Panc1 (cell line): ENCODE measurements at regions not wholly inside any gene's neighbourhood (a gene's known extent, or its start where the extent isn't known, plus 50 kb on each side); places are given as distances from the start of the nearest gene placed in this dataset.

ENCODE experiments used
- ATAC-seq: fragments of 200-7000 bp; cut with Tn5 transposase; 2 replicates; pipeline ENCODE4 v1.9.1; 2020; ENCODE audit warnings: mild to moderate bottlenecking, moderate library complexity
- BruUV-seq: library from RNA; stranded (reverse); fragments of 400-500 nt; replicated peaks from 2 replicates; lab custom pipeline; 2021; lab: Mats Ljungman, UMichigan
- CTCF ChIA-PET: fragments of 300-600 bp; sonication (Branson Sonifier 250); formaldehyde crosslinking; loops from one replicate; lab custom pipeline; 2022; ENCODE audit warnings: antibody characterized with exemption; lab: Charles Lee
- POLR2A ChIA-PET: fragments of 300-600 bp; sonication (Branson Sonifier 250); formaldehyde crosslinking; loops from one replicate; lab custom pipeline; 2022; ENCODE audit warnings: antibody characterized with exemption; lab: Charles Lee
- DNase-seq: peaks from one replicate; pipeline ENCODE4 v3.0.0-alpha.2; 2010; ENCODE audit warnings: low read depth, low spot score
- H3K27ac ChIP-seq: 2 replicates; pipeline ENCODE4 v1.5.1; 2011; ENCODE audit warnings: mild to moderate bottlenecking, low read length, inconsistent platforms
- H3K27me3 ChIP-seq: fragments of 200-500 bp; sonication (Bioruptor generic); 2 replicates; pipeline ENCODE4 v1.6.0; 2014; ENCODE audit warnings: low read length, inconsistent platforms; ENCODE audit not compliant: control insufficient read depth, insufficient read depth
- H3K36me3 ChIP-seq: fragments of 200-500 bp; sonication (Bioruptor generic); 2 replicates; pipeline ENCODE4 v1.5.1; 2014; ENCODE audit warnings: inconsistent platforms, mild to moderate bottlenecking, low read length, moderate library complexity; ENCODE audit not compliant: control insufficient read depth, insufficient read depth
- H3K4me1 ChIP-seq: 2 replicates; pipeline ENCODE4 v1.5.1; 2011; ENCODE audit warnings: inconsistent platforms, mild to moderate bottlenecking, low read length, moderate library complexity; ENCODE audit not compliant: control insufficient read depth, insufficient read depth
- H3K4me3 ChIP-seq, 2 experiments: 2 replicates each; pipeline ENCODE4 v1.5.1; 2011 to 2012; ENCODE audit warnings: low read depth in 2 of 2, low read length in 2 of 2, mild to moderate bottlenecking in 2 of 2, inconsistent platforms in 1 of 2, moderate library complexity in 1 of 2
- H3K9me3 ChIP-seq: fragments of 200-500 bp; sonication (Bioruptor generic); 2 replicates; pipeline ENCODE4 v1.5.1; 2014; ENCODE audit warnings: low read depth, mild to moderate bottlenecking, inconsistent platforms, low read length, moderate library complexity; ENCODE audit not compliant: control insufficient read depth, insufficient read depth
- POLR2AphosphoS5 ChIP-seq: IDR thresholded peaks from 2 replicates; pipeline ENCODE4 v1.6.1; 2012; ENCODE audit warnings: mild to moderate bottlenecking, low read depth, low read length, moderate library complexity
- SIN3A ChIP-seq: IDR thresholded peaks from 2 replicates; pipeline ENCODE4 v1.6.1; 2012; ENCODE audit warnings: low read depth, mild to moderate bottlenecking, low read length, moderate library complexity, borderline replicate concordance; ENCODE audit not compliant: insufficient read depth
- TCF7L2 ChIP-seq: IDR thresholded peaks from 2 replicates; pipeline ENCODE4 v1.6.1; 2011; ENCODE audit warnings: mild to moderate bottlenecking, low read depth, low read length, inconsistent platforms
- in situ Hi-C: cut with HindIII; loops from 2 replicates; pipeline ENCODE4 v1.10.0; 2016; ENCODE audit warnings: low sequenced_read_pairs, low pct_unique_long_range_greater_than_20kb
- intact Hi-C: fragments of 100-400 bp; cut with micrococcal nuclease; formaldehyde crosslinking; loops from one replicate; pipeline ENCODE4 v1.10.0; 2022; ENCODE audit not compliant: unreplicated experiment
- TF ChIP-seq, protein P1 (sequence below): fragments of 450-650 bp; IDR thresholded peaks from 2 replicates; pipeline ENCODE4 v1.5.1; 2017; ENCODE audit warnings: mild to moderate bottlenecking
- TF ChIP-seq, protein P2 (sequence below), 2 experiments: IDR thresholded peaks; 2 replicates each; pipeline ENCODE4 v1.6.1; 2011 to 2012; ENCODE audit warnings: low read depth in 2 of 2, control low read depth in 1 of 2, low read length in 1 of 2, mild to moderate bottlenecking in 1 of 2, moderate library complexity in 1 of 2; ENCODE audit not compliant: insufficient read depth in 1 of 2

GRCh38 chr7:19235680-19236079 is 90.5 kb upstream of the FERD3L start:
- Histone ChIP-seq H3K27ac (no peak overlapping the region), H3K36me3 (no peaks in the 10 kb centered on the region), H3K27me3 (no peaks in the 10 kb centered on the region), H3K4me3 (no peak overlapping the region), H3K4me1 (no peaks in the 10 kb centered on the region), H3K9me3 (no peaks in the 10 kb centered on the region)
- TF ChIP-seq SIN3A (no peak), POLR2AphosphoS5 (no peak), TCF7L2 (no peak)
- TF ChIP-seq, protein P1, sequence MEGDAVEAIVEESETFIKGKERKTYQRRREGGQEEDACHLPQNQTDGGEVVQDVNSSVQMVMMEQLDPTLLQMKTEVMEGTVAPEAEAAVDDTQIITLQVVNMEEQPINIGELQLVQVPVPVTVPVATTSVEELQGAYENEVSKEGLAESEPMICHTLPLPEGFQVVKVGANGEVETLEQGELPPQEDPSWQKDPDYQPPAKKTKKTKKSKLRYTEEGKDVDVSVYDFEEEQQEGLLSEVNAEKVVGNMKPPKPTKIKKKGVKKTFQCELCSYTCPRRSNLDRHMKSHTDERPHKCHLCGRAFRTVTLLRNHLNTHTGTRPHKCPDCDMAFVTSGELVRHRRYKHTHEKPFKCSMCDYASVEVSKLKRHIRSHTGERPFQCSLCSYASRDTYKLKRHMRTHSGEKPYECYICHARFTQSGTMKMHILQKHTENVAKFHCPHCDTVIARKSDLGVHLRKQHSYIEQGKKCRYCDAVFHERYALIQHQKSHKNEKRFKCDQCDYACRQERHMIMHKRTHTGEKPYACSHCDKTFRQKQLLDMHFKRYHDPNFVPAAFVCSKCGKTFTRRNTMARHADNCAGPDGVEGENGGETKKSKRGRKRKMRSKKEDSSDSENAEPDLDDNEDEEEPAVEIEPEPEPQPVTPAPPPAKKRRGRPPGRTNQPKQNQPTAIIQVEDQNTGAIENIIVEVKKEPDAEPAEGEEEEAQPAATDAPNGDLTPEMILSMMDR, result no peak
- TF ChIP-seq, protein P2, sequence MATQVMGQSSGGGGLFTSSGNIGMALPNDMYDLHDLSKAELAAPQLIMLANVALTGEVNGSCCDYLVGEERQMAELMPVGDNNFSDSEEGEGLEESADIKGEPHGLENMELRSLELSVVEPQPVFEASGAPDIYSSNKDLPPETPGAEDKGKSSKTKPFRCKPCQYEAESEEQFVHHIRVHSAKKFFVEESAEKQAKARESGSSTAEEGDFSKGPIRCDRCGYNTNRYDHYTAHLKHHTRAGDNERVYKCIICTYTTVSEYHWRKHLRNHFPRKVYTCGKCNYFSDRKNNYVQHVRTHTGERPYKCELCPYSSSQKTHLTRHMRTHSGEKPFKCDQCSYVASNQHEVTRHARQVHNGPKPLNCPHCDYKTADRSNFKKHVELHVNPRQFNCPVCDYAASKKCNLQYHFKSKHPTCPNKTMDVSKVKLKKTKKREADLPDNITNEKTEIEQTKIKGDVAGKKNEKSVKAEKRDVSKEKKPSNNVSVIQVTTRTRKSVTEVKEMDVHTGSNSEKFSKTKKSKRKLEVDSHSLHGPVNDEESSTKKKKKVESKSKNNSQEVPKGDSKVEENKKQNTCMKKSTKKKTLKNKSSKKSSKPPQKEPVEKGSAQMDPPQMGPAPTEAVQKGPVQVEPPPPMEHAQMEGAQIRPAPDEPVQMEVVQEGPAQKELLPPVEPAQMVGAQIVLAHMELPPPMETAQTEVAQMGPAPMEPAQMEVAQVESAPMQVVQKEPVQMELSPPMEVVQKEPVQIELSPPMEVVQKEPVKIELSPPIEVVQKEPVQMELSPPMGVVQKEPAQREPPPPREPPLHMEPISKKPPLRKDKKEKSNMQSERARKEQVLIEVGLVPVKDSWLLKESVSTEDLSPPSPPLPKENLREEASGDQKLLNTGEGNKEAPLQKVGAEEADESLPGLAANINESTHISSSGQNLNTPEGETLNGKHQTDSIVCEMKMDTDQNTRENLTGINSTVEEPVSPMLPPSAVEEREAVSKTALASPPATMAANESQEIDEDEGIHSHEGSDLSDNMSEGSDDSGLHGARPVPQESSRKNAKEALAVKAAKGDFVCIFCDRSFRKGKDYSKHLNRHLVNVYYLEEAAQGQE (IDR thresholded peaks at IDR 0.05; ENCODE audit: insufficient read depth in 1 of 2, low read depth in 2 of 2, low read length in 1 of 2), result no peak
- in situ Hi-C loops, result no loop called here
- no TSS peak for BruUV-seq
- ChIA-PET CTCF (no interaction called here), POLR2A (no interaction called here)
- intact Hi-C loops, result no loop called here
- DNase-seq (no peak), ATAC-seq (no peak)

GRCh38 chr7:19224951-19225350 is 79.7 kb upstream of the FERD3L start:
- intact Hi-C loops (no loop called here), in situ Hi-C loops (no loop called here)
- BruUV-seq, result no TSS peak
- DNase-seq, result no peak
- Histone ChIP-seq H3K4me1 (no peaks in the 10 kb centered on the region), H3K9me3 (no peaks in the 10 kb centered on the region), H3K27ac (no peak overlapping the region), H3K36me3 (no peaks in the 10 kb centered on the region), H3K4me3 (no peak overlapping the region), H3K27me3 (no peaks in the 10 kb centered on the region)
- CTCF ChIA-PET, result interaction anchor here (0.6 kb wide), 1 partner anchor 1117 kb away, joined by 3 read pairs; no protein-coding TSS in a partner anchor
- no peak for ATAC-seq
- no peak for TF ChIP-seq TCF7L2
- TF ChIP-seq, protein P2 (IDR thresholded peaks at IDR 0.05; ENCODE audit: insufficient read depth in 1 of 2, low read depth in 2 of 2, low read length in 1 of 2), result no peak
- no peak for TF ChIP-seq POLR2AphosphoS5
- TF ChIP-seq, protein P1, result no peak
- TF ChIP-seq SIN3A, result no peak
- POLR2A ChIA-PET, result no interaction called here
